ENCODE measurements at regions not wholly inside any gene's neighbourhood (a gene's known extent, or its start where the extent isn't known, plus 50 kb on each side); places are given as distances from the start of the nearest gene placed in this dataset. TPM values are rescaled to one million over a fixed set of nuclear protein-coding genes. Genes with fewer than 3 reads are reported as not detected.

MicroRNAs encoded in the stretch of these regions (microRNA counts, 767-probe panel; counts per million panel counts)
- microRNA hsa-miR-548m, result 879 counts per million, percentile 95 among the panel's probes with 10 or more counts

Small RNA genes lying in the stretch of these regions (microRNA-seq; reads per million reads assigned to microRNA genes)
- 0 to 0.20 reads per million in 2 experiments for gene MIR548M (ENCODE audit: borderline microRNAs expressed in 2 of 2, borderline number of aligned reads in 2 of 2, borderline replicate concordance in 1 of 2)

Small RNA genes lying in the stretch of these regions (small RNA-seq; reads per million reads assigned to genes)
- not detected for gene MIR548M (ENCODE audit: insufficient read depth)

Data from H1 (cell line).